Sigmoid colon (tissue), 6 donors: ENCODE measurements at regions not wholly inside any gene's neighbourhood (a gene's known extent, or its start where the extent isn't known, plus 50 kb on each side); places are given as distances from the start of the nearest gene placed in this dataset.
"Not testable (repeated sequence)": the region's sequence is repeated elsewhere in the genome, so short reads cannot be mapped to it uniquely, and the experiment has no call there.

Experiments
- DNase-seq: peaks from one replicate; pipeline ENCODE4 v3.0.0-alpha.2; 2019
- H3K27ac ChIP-seq, 4 donors: fragments of 200-600 bp; sonication (generic); one replicate each; pipeline ENCODE4 v1.5.1; 2016 to 2019; ENCODE audit warnings: mild to moderate bottlenecking in 1 of 4
- H3K27me3 ChIP-seq, 3 donors: fragments of 200-600 bp; sonication (generic); one replicate each; pipeline ENCODE4 v1.5.1; 2019; ENCODE audit warnings: mild to moderate bottlenecking in 1 of 3
- H3K36me3 ChIP-seq, 4 donors: fragments of 200-600 bp; sonication (generic); one replicate each; pipeline ENCODE4 v1.5.1; 2016 to 2019
- H3K4me1 ChIP-seq, 4 donors: fragments of 200-600 bp; sonication (generic); one replicate each; pipeline ENCODE4 v1.5.1; 2017 to 2019
- H3K4me3 ChIP-seq, 4 donors: fragments of 200-600 bp; sonication (generic); one replicate each; pipeline ENCODE4 v1.5.1; 2017 to 2019; ENCODE audit warnings: mild to moderate bottlenecking in 2 of 4, moderate library complexity in 1 of 4
- H3K9me3 ChIP-seq, 4 donors: fragments of 200-600 bp in 3 of 4; sonication (generic) in 3 of 4; one replicate each; pipeline versions ENCODE4 v1.5.1 to v1.6.1; 2013 to 2019
- CTCF ChIP-seq, 4 experiments: fragments of 450-650 bp in 3 of 4; fragments of 200-600 bp in 1 of 4; IDR thresholded peaks; one replicate each; pipeline ENCODE4 v1.5.1; 2016 to 2019; ENCODE audit warnings: antibody characterized with exemption in 4 of 4, mild to moderate bottlenecking in 3 of 4, moderate library complexity in 2 of 4
- EP300 ChIP-seq, 4 donors: sonication (generic); formaldehyde crosslinking; IDR thresholded peaks; one replicate each; pipeline ENCODE4 v1.6.1; 2017; ENCODE audit warnings: antibody characterized with exemption in 4 of 4
- POLR2A ChIP-seq, 2 donors: fragments of 450-650 bp; IDR thresholded peaks; one replicate each; pipeline ENCODE4 v1.6.1; 2016; ENCODE audit warnings: antibody characterized with exemption in 2 of 2, mild to moderate bottlenecking in 2 of 2, moderate library complexity in 2 of 2
- POLR2AphosphoS5 ChIP-seq, 4 donors: sonication (generic); formaldehyde crosslinking; IDR thresholded peaks; one replicate each; pipeline ENCODE4 v1.6.1; 2017; ENCODE audit warnings: antibody characterized with exemption in 4 of 4
- WGBS, 2 donors: extraction: QIAGEN DNeasy Blood & Tissue Kit; methylation state at CpG; one replicate each; pipeline ENCODE4 v1.1.7; 2013; 5-methylcytosine and 5-hydroxymethylcytosine counted together
- intact Hi-C: fragments of 100-400 bp; cut with DNase I; formaldehyde crosslinking; loops from one replicate; pipeline ENCODE4 v1.15.1; 2023
- donor health status: healthy with polysubstance abuse.
- donor health status: healthy.

GRCh38 chr12:93092649-93092945, 163.5 kb upstream of the EEA1 start:
- H3K27ac ChIP-seq: no peak overlapping the region
- no peaks in the 10 kb centered on the region for H3K4me1 ChIP-seq
- no peaks in the 10 kb centered on the region for H3K36me3 ChIP-seq
- H3K27me3 ChIP-seq: no peaks in the 10 kb centered on the region
- intact Hi-C loops: no loop called here
- TF ChIP-seq EP300 (IDR thresholded peaks at IDR 0.05) (no peak), CTCF (IDR thresholded peaks at IDR 0.05) (no peak), POLR2A (IDR thresholded peaks at IDR 0.05) (no peak), POLR2AphosphoS5 (IDR thresholded peaks at IDR 0.05) (no peak)
- no peaks in the 10 kb centered on the region for H3K9me3 ChIP-seq
- DNase-seq: no peak
- no peak overlapping the region for H3K4me3 ChIP-seq
- WGBS, 2 donors: 86 to 90% methylated on average over 6 of the region's 6 CpGs

GRCh38 chr12:93093243-93093642, 164.1 kb upstream of the EEA1 start:
- intact Hi-C loops: no loop called here

GRCh38 chr12:93094222-93094621, 165.1 kb upstream of the EEA1 start:
- H3K27me3 ChIP-seq, intact Hi-C loops, DNase-seq, H3K4me1 ChIP-seq, H3K9me3 ChIP-seq, H3K36me3 ChIP-seq, H3K4me3 ChIP-seq, H3K27ac ChIP-seq: not testable (repeated sequence)
- WGBS, 2 donors: 89 to 92% methylated on average over 9 of the region's 9 CpGs

More at GRCh38 chr12:93093243-93093642, 164.1 kb upstream of the EEA1 start:
- Histone ChIP-seq H3K27ac (no peak overlapping the region), H3K36me3 (no peaks in the 10 kb centered on the region), H3K27me3 (no peaks in the 10 kb centered on the region), H3K4me1 (no peaks in the 10 kb centered on the region), H3K9me3 (no peaks in the 10 kb centered on the region), H3K4me3 (no peak overlapping the region)
- TF ChIP-seq EP300 (IDR thresholded peaks at IDR 0.05) (no peak), CTCF (IDR thresholded peaks at IDR 0.05) (no peak), POLR2AphosphoS5 (IDR thresholded peaks at IDR 0.05) (no peak), POLR2A (IDR thresholded peaks at IDR 0.05) (no peak)
- WGBS, 2 donors: 84 to 91% methylated on average over 3 of the region's 3 CpGs
- no peak for DNase-seq

GRCh38 chr12:93094988-93095737, 166.1 kb upstream of the EEA1 start:
- no peaks in the 10 kb centered on the region for H3K36me3 ChIP-seq
- H3K4me1 ChIP-seq: no peaks in the 10 kb centered on the region
- H3K4me3 ChIP-seq: no peak overlapping the region
- 48 to 59% methylated on average over 7 of the region's 7 CpGs for WGBS, 2 donors
- no peak overlapping the region for H3K27ac ChIP-seq
- no peaks in the 10 kb centered on the region for H3K27me3 ChIP-seq
- no peaks in the 10 kb centered on the region for H3K9me3 ChIP-seq
- TF ChIP-seq CTCF (IDR thresholded peaks at IDR 0.05) (no peak), POLR2A (IDR thresholded peaks at IDR 0.05) (no peak), EP300 (IDR thresholded peaks at IDR 0.05) (no peak), POLR2AphosphoS5 (IDR thresholded peaks at IDR 0.05) (no peak)
- intact Hi-C loops: no loop called here
- no peak for DNase-seq

- H3K9me3 ChIP-seq: no peaks in the 10 kb centered on the region
- H3K27ac ChIP-seq: no peak overlapping the region
- peaks cover 0 to 9% (median 8%) of the 10 kb centered on the region in 4 donors for H3K4me1 ChIP-seq
- H3K4me3 ChIP-seq: no peak overlapping the region
- H3K36me3 ChIP-seq: no peaks in the 10 kb centered on the region
- DNase-seq: no peak
- TF ChIP-seq CTCF (IDR thresholded peaks at IDR 0.05) (no peak), POLR2AphosphoS5 (IDR thresholded peaks at IDR 0.05) (no peak), POLR2A (IDR thresholded peaks at IDR 0.05) (no peak), EP300 (IDR thresholded peaks at IDR 0.05) (no peak)
- no peaks in the 10 kb centered on the region for H3K27me3 ChIP-seq
- intact Hi-C loops: no loop called here
Measured at GRCh38 chr12:93097417-93097816, 168.3 kb upstream of the EEA1 start.
